Stimulated activated memory B cell treated with anti-CD40 and anti-IgM and Interleukin-4, amounts not matched to agents 10 μg/mL and 1 μg/mL and 100 μg/mL, for 72 hours (primary cell): ENCODE measurements at regions not wholly inside any gene's neighbourhood (a gene's known extent, or its start where the extent isn't known, plus 50 kb on each side); places are given as distances from the start of the nearest gene placed in this dataset.
"Not testable (repeated sequence)": the region's sequence is repeated elsewhere in the genome, so short reads cannot be mapped to it uniquely, and the experiment has no call there.

ENCODE experiments used
- ATAC-seq: fragments of 150-1000 bp; cut with Tn5 transposase; 2 replicates; pipeline ENCODE4 v1.10.0; 2021
- H3K27ac Mint-ChIP-seq: one replicate; pipeline ENCODE4 v1.8.0; 2022; ENCODE audit warnings: mild to moderate bottlenecking, mixed read lengths
- H3K27me3 Mint-ChIP-seq: one replicate; pipeline ENCODE4 v1.8.0; 2022; ENCODE audit warnings: mixed read lengths
- H3K36me3 Mint-ChIP-seq: one replicate; pipeline ENCODE4 v1.8.0; 2022; ENCODE audit warnings: mixed read lengths
- H3K4me1 Mint-ChIP-seq: one replicate; pipeline ENCODE4 v1.8.0; 2022; ENCODE audit warnings: mixed read lengths
- H3K4me3 Mint-ChIP-seq: one replicate; pipeline ENCODE4 v1.8.0; 2022; ENCODE audit warnings: mild to moderate bottlenecking, moderate library complexity, mixed read lengths
- H3K9me3 Mint-ChIP-seq: one replicate; pipeline ENCODE4 v1.8.0; 2022; ENCODE audit warnings: mixed read lengths

GRCh38 chr16:17019366-17019765, 451.4 kb downstream of the XYLT1 start:
- peaks cover 49% of the 10 kb centered on the region for H3K4me1 Mint-ChIP-seq
- peaks cover 38% of the 10 kb centered on the region for H3K36me3 Mint-ChIP-seq
- peak overlapping the region; percentile 26 for H3K27ac Mint-ChIP-seq
- H3K27me3 Mint-ChIP-seq = no peaks in the 10 kb centered on the region
- peaks cover 6% of the 10 kb centered on the region for H3K9me3 Mint-ChIP-seq
- ATAC-seq = no peak
- H3K4me3 Mint-ChIP-seq = no peak overlapping the region

GRCh38 chr16:17023606-17024005, 447.2 kb downstream of the XYLT1 start:
- H3K27me3 Mint-ChIP-seq = no peaks in the 10 kb centered on the region
- peaks cover 70% of the 10 kb centered on the region for H3K4me1 Mint-ChIP-seq
- no peak overlapping the region for H3K4me3 Mint-ChIP-seq
- ATAC-seq = no peak
- peak overlapping the region; percentile 93 for H3K27ac Mint-ChIP-seq
- H3K9me3 Mint-ChIP-seq = peaks cover 3% of the 10 kb centered on the region
- peaks cover 26% of the 10 kb centered on the region for H3K36me3 Mint-ChIP-seq

- Mint-ChIP-seq H3K27me3 (no peaks in the 10 kb centered on the region), H3K36me3 (peaks cover 28% of the 10 kb centered on the region), H3K4me1 (peaks cover 68% of the 10 kb centered on the region), H3K9me3 (peaks cover 3% of the 10 kb centered on the region), H3K4me3 (no peak overlapping the region), H3K27ac (peak overlapping the region; percentile 92)
- no peak for ATAC-seq
Observed at GRCh38 chr16:17024514-17024913, 446.2 kb downstream of the XYLT1 start.

GRCh38 chr16:17026600-17027242, 444.0 kb downstream of the XYLT1 start:
- H3K27ac Mint-ChIP-seq = peak overlapping the region; percentile 92
- H3K9me3 Mint-ChIP-seq = peaks cover 6% of the 10 kb centered on the region
- peak overlapping the region; percentile 47 for H3K4me3 Mint-ChIP-seq

GRCh38 chr16:17027488-17028129, 443.2 kb downstream of the XYLT1 start:
- ATAC-seq = peak; percentile 90
- Mint-ChIP-seq H3K9me3 (peaks cover 6% of the 10 kb centered on the region), H3K36me3 (peaks cover 45% of the 10 kb centered on the region), H3K27me3 (no peaks in the 10 kb centered on the region), H3K4me1 (peaks cover 57% of the 10 kb centered on the region), H3K27ac (peak overlapping the region; percentile 92), H3K4me3 (peak overlapping the region; percentile 67)

More at GRCh38 chr16:17026600-17027242, 444.0 kb downstream of the XYLT1 start:
- Mint-ChIP-seq H3K36me3 (peaks cover 36% of the 10 kb centered on the region), H3K4me1 (peaks cover 61% of the 10 kb centered on the region), H3K27me3 (no peaks in the 10 kb centered on the region)
- peak; percentile 90 for ATAC-seq

GRCh38 chr16:17029602-17030350, 441.0 kb downstream of the XYLT1 start:
- peaks cover 65% of the 10 kb centered on the region for H3K36me3 Mint-ChIP-seq
- ATAC-seq = no peak
- H3K27ac Mint-ChIP-seq = peak overlapping the region; percentile 92
- no peaks in the 10 kb centered on the region for H3K27me3 Mint-ChIP-seq
- H3K4me1 Mint-ChIP-seq = peaks cover 43% of the 10 kb centered on the region
- no peak overlapping the region for H3K4me3 Mint-ChIP-seq
- peaks cover 9% of the 10 kb centered on the region for H3K9me3 Mint-ChIP-seq

- H3K27ac Mint-ChIP-seq = no peak overlapping the region
- H3K4me3 Mint-ChIP-seq = no peak overlapping the region
- H3K27me3 Mint-ChIP-seq = no peaks in the 10 kb centered on the region
- ATAC-seq = no peak
- H3K4me1 Mint-ChIP-seq = peaks cover 25% of the 10 kb centered on the region
- peaks cover 7% of the 10 kb centered on the region for H3K9me3 Mint-ChIP-seq
- H3K36me3 Mint-ChIP-seq = peaks cover 54% of the 10 kb centered on the region
Observed at GRCh38 chr16:17031484-17032268, 439.1 kb downstream of the XYLT1 start.

GRCh38 chr16:17032332-17032731, 438.4 kb downstream of the XYLT1 start:
- H3K27ac Mint-ChIP-seq = no peak overlapping the region
- H3K36me3 Mint-ChIP-seq = peaks cover 54% of the 10 kb centered on the region
- peaks cover 18% of the 10 kb centered on the region for H3K4me1 Mint-ChIP-seq
- no peak for ATAC-seq
- no peaks in the 10 kb centered on the region for H3K27me3 Mint-ChIP-seq
- peaks cover 7% of the 10 kb centered on the region for H3K9me3 Mint-ChIP-seq
- H3K4me3 Mint-ChIP-seq = no peak overlapping the region

GRCh38 chr16:17034477-17035252, 436.1 kb downstream of the XYLT1 start:
- no peaks in the 10 kb centered on the region for H3K4me1 Mint-ChIP-seq
- no peaks in the 10 kb centered on the region for H3K27me3 Mint-ChIP-seq

GRCh38 chr16:17037499-17037898, 433.3 kb downstream of the XYLT1 start:
- Mint-ChIP-seq H3K27ac (no peak overlapping the region), H3K9me3 (peaks cover 3% of the 10 kb centered on the region), H3K36me3 (peaks cover 23% of the 10 kb centered on the region), H3K4me1 (no peaks in the 10 kb centered on the region), H3K4me3 (no peak overlapping the region), H3K27me3 (no peaks in the 10 kb centered on the region)
- ATAC-seq = no peak

More at GRCh38 chr16:17034477-17035252, 436.1 kb downstream of the XYLT1 start:
- Mint-ChIP-seq H3K36me3 (peaks cover 42% of the 10 kb centered on the region), H3K27ac (no peak overlapping the region), H3K4me3 (no peak overlapping the region), H3K9me3 (peaks cover 7% of the 10 kb centered on the region)
- ATAC-seq = no peak

GRCh38 chr16:17038415-17038814, 432.3 kb downstream of the XYLT1 start:
- Mint-ChIP-seq H3K27me3 (no peaks in the 10 kb centered on the region), H3K4me3 (no peak overlapping the region), H3K4me1 (no peaks in the 10 kb centered on the region), H3K9me3 (peaks cover 3% of the 10 kb centered on the region), H3K27ac (no peak overlapping the region), H3K36me3 (peaks cover 14% of the 10 kb centered on the region)
- no peak for ATAC-seq

- not testable (repeated sequence) for H3K27me3 Mint-ChIP-seq, H3K9me3 Mint-ChIP-seq, ATAC-seq, H3K27ac Mint-ChIP-seq, H3K4me3 Mint-ChIP-seq
- Mint-ChIP-seq H3K4me1 (peaks cover 25% of the 10 kb centered on the region), H3K36me3 (peaks cover 42% of the 10 kb centered on the region)
Observed at GRCh38 chr16:17049109-17049508, 421.7 kb downstream of the XYLT1 start.

- H3K27ac Mint-ChIP-seq = no peak overlapping the region
- H3K27me3 Mint-ChIP-seq = no peaks in the 10 kb centered on the region
- peaks cover 46% of the 10 kb centered on the region for H3K36me3 Mint-ChIP-seq
- peaks cover 10% of the 10 kb centered on the region for H3K9me3 Mint-ChIP-seq
- peaks cover 32% of the 10 kb centered on the region for H3K4me1 Mint-ChIP-seq
- no peak overlapping the region for H3K4me3 Mint-ChIP-seq
- no peak for ATAC-seq
Observed at GRCh38 chr16:17050468-17050867, 420.3 kb downstream of the XYLT1 start.
